ENCODE measurements at regions not wholly inside any gene's neighbourhood (a gene's known extent, or its start where the extent isn't known, plus 50 kb on each side); places are given as distances from the start of the nearest gene placed in this dataset.

- H3K36me3 ChIP-seq (ENCODE audit: control insufficient read depth, insufficient read depth, low read length), result no peaks in the 10 kb centered on the region
- no peaks in the 10 kb centered on the region for H4K20me1 ChIP-seq (ENCODE audit: insufficient read depth, low read length)
- no peaks in the 10 kb centered on the region for H3K27me3 ChIP-seq (ENCODE audit: control insufficient read depth, insufficient read depth, low read length)
- BruUV-seq (replicated peaks), result no TSS peak
- H3K9me3 ChIP-seq (ENCODE audit: control insufficient read depth, insufficient read depth, low read length), result peaks cover 19% of the 10 kb centered on the region
- WGBS, 2 experiments (ENCODE audit: extremely low coverage in 2 of 2, insufficient read length in 1 of 2), result 34% methylated on average over 2 of the region's 9 CpGs; no CpG with 5 or more reads in 1 of the 2 experiments
- no peak overlapping the region for H3K14ac ChIP-seq (replicated peaks; ENCODE audit: low read depth, low read length)
- no peak for DNase-seq
- H2AFZ ChIP-seq (replicated peaks; ENCODE audit: low read length, poor library complexity), result no peak overlapping the region
- no peak overlapping the region for H4K91ac ChIP-seq (ENCODE audit: insufficient read depth, low read depth, low read length)
- H4K5ac ChIP-seq (ENCODE audit: low read depth, low read length), result no peak overlapping the region
- in situ Hi-C loops (cut with MboI; ENCODE audit: low sequenced_read_pairs) (no loop called here), dilution Hi-C loops (cut with HindIII; ENCODE audit: low sequenced_read_pairs, unreplicated experiment) (no loop called here), intact Hi-C loops (cut with micrococcal nuclease) (no loop called here)
- no peaks in the 10 kb centered on the region for H3K79me1 ChIP-seq (ENCODE audit: low read depth in 1 of 2, low read length in 2 of 2)
- H2BK5ac ChIP-seq (ENCODE audit: low read depth, low read length, poor library complexity, severe bottlenecking), result no peak overlapping the region
- no peak overlapping the region for H2AK9ac ChIP-seq (replicated peaks; ENCODE audit: low read depth, low read length, poor library complexity)
- H3K23ac ChIP-seq (ENCODE audit: low read depth, low read length), result no peak overlapping the region
- TF ChIP-seq RCOR1 (IDR thresholded peaks at IDR 0.05; ENCODE audit: insufficient replicate concordance, low read length) (no peak), MXI1 (IDR thresholded peaks at IDR 0.05; ENCODE audit: borderline replicate concordance, low read depth, low read length) (no peak), SMC3 (IDR thresholded peaks at IDR 0.05; ENCODE audit: low read depth, low read length) (no peak)
- no peak overlapping the region for H3K4ac ChIP-seq (ENCODE audit: low read depth, low read length)
- no peaks in the 10 kb centered on the region for H3K4me1 ChIP-seq (ENCODE audit: control insufficient read depth, insufficient read depth, low read length)
- no peaks in the 10 kb centered on the region for H3K9me1 ChIP-seq (ENCODE audit: insufficient read depth, low read length)
- ATAC-seq (ENCODE audit: low read depth), result no peak
- H3K4me2 ChIP-seq (ENCODE audit: low read depth, low read length), result no peak overlapping the region
- H2BK20ac ChIP-seq (ENCODE audit: low read depth, low read length), result no peak overlapping the region
- ChIA-PET CTCF (no interaction called here), POLR2A (ENCODE audit: unreplicated experiment) (no interaction called here)
- H4K8ac ChIP-seq (ENCODE audit: low read depth in 2 of 2, low read length in 2 of 2), result no peak overlapping the region
- no peak overlapping the region for H2AK5ac ChIP-seq (ENCODE audit: low read depth, low read length)
- no peak overlapping the region for H2BK15ac ChIP-seq (ENCODE audit: low read depth, low read length)
- H3K9ac ChIP-seq (ENCODE audit: low read depth, low read length), result no peak overlapping the region
- no peak overlapping the region for H2BK120ac ChIP-seq (ENCODE audit: low read depth, low read length)
- no peak overlapping the region for H3K27ac ChIP-seq (ENCODE audit: insufficient read depth, low read length)
- no peak overlapping the region for H3K18ac ChIP-seq (ENCODE audit: low read depth, low read length)
- H3K4me3 ChIP-seq (ENCODE audit: insufficient read depth, low read depth, low read length), result no peak overlapping the region
- no peak overlapping the region for H3K56ac ChIP-seq (ENCODE audit: extremely low read depth, insufficient read depth, low read length)
Observed at GRCh38 chr7:54115028-54115763, 427.0 kb upstream of the VSTM2A start.
